IMR-90 (cell line): ENCODE measurements at regions not wholly inside any gene's neighbourhood (a gene's known extent, or its start where the extent isn't known, plus 50 kb on each side); places are given as distances from the start of the nearest gene placed in this dataset.
A peak's percentile ranks its signal among the peaks of the same experiment; 100 is the strongest.

Source experiments
- ATAC-seq: fragments of 200-7000 bp; cut with Tn5 transposase; 2 replicates; pipeline ENCODE4 v1.9.1; 2020; ENCODE audit warnings: low read depth, mild to moderate bottlenecking, moderate library complexity
- BruUV-seq: library from RNA; stranded (reverse); fragments of 400-500 nt; replicated peaks from 2 replicates; lab custom pipeline; 2021; lab: Mats Ljungman, UMichigan
- CTCF ChIA-PET: fragments of 300-600 bp; formaldehyde crosslinking; extraction: SDS; loops from one replicate; lab custom pipeline; 2021; ENCODE audit warnings: antibody characterized with exemption; lab: Yijun Ruan, JAX
- POLR2A ChIA-PET: fragments of 300-600 bp; sonication (Branson Sonifier 250); formaldehyde crosslinking; loops from one replicate; lab custom pipeline; 2022; ENCODE audit warnings: antibody characterized with exemption; ENCODE audit not compliant: unreplicated experiment; lab: Charles Lee
- DNase-seq: peaks from one replicate; pipeline ENCODE4 v3.0.0; 2013
- H2AFZ ChIP-seq: replicated peaks from 2 replicates; pipeline ENCODE3; 2013; ENCODE audit warnings: low read length, mild to moderate bottlenecking; ENCODE audit not compliant: poor library complexity
- H2AK5ac ChIP-seq: 2 replicates; pipeline ENCODE4 v1.6.1; 2013; ENCODE audit warnings: low read depth, low read length, inconsistent platforms
- H2AK9ac ChIP-seq: replicated peaks from 2 replicates; pipeline ENCODE3; 2013; ENCODE audit warnings: mild to moderate bottlenecking, low read depth, low read length, moderate library complexity; ENCODE audit not compliant: poor library complexity
- H2BK120ac ChIP-seq: 2 replicates; pipeline ENCODE4 v1.6.1; 2013; ENCODE audit warnings: low read depth, low read length, inconsistent platforms
- H2BK15ac ChIP-seq: 3 replicates; pipeline ENCODE4 v1.6.1; 2013; ENCODE audit warnings: low read depth, low read length, inconsistent platforms
- H2BK20ac ChIP-seq: 2 replicates; pipeline ENCODE4 v1.6.1; 2013; ENCODE audit warnings: low read depth, mild to moderate bottlenecking, inconsistent platforms, low read length, moderate library complexity
- H2BK5ac ChIP-seq: 2 replicates; pipeline ENCODE4 v1.6.1; 2013; ENCODE audit warnings: mild to moderate bottlenecking, low read depth, low read length, inconsistent platforms; ENCODE audit not compliant: poor library complexity, severe bottlenecking
- H3K14ac ChIP-seq: replicated peaks from 2 replicates; pipeline ENCODE4 v1.6.1; 2013; ENCODE audit warnings: low read depth, low read length, inconsistent platforms
- H3K18ac ChIP-seq: 2 replicates; pipeline ENCODE4 v1.6.1; 2013; ENCODE audit warnings: low read depth, low read length, control low read depth
- H3K23ac ChIP-seq: 2 replicates; pipeline ENCODE4 v1.6.1; 2013; ENCODE audit warnings: low read depth, low read length, inconsistent platforms
- H3K27ac ChIP-seq: 2 replicates; pipeline ENCODE4 v1.5.1; 2013; ENCODE audit warnings: mild to moderate bottlenecking, control low read depth, low read length; ENCODE audit not compliant: insufficient read depth
- H3K27me3 ChIP-seq: 2 replicates; pipeline ENCODE4 v1.6.1; 2013; ENCODE audit warnings: low read length; ENCODE audit not compliant: control insufficient read depth, insufficient read depth
- H3K36me3 ChIP-seq: 2 replicates; pipeline ENCODE4 v1.6.1; 2013; ENCODE audit warnings: low read length, mixed read lengths; ENCODE audit not compliant: control insufficient read depth, insufficient read depth
- H3K4ac ChIP-seq: 2 replicates; pipeline ENCODE4 v1.6.1; 2013; ENCODE audit warnings: low read depth, low read length, inconsistent platforms
- H3K4me1 ChIP-seq: 2 replicates; pipeline ENCODE4 v1.6.1; 2013; ENCODE audit warnings: low read length, mixed read lengths; ENCODE audit not compliant: control insufficient read depth, insufficient read depth
- H3K4me2 ChIP-seq: 2 replicates; pipeline ENCODE4 v1.6.1; 2013; ENCODE audit warnings: low read depth, mild to moderate bottlenecking, control low read depth, low read length, moderate library complexity
- H3K4me3 ChIP-seq: 2 replicates; pipeline ENCODE4 v1.5.1; 2013; ENCODE audit warnings: low read depth, mild to moderate bottlenecking, control low read depth, low read length, moderate library complexity; ENCODE audit not compliant: insufficient read depth
- H3K56ac ChIP-seq: 2 replicates; pipeline ENCODE4 v1.6.1; 2013; ENCODE audit warnings: low read length, inconsistent platforms; ENCODE audit not compliant: insufficient read depth; ENCODE audit errors: extremely low read depth
- H3K79me1 ChIP-seq, 2 experiments: 2 replicates each; pipeline ENCODE4 v1.6.1; 2013; ENCODE audit warnings: low read length in 2 of 2, inconsistent platforms in 1 of 2, low read depth in 1 of 2
- H3K9ac ChIP-seq: 2 replicates; pipeline ENCODE4 v1.6.1; 2013; ENCODE audit warnings: low read depth, low read length, control low read depth
- H3K9me1 ChIP-seq: 2 replicates; pipeline ENCODE4 v1.6.1; 2013; ENCODE audit warnings: low read length, inconsistent platforms; ENCODE audit not compliant: insufficient read depth
- H3K9me3 ChIP-seq: 2 replicates; pipeline ENCODE4 v1.6.1; 2013; ENCODE audit warnings: low read length; ENCODE audit not compliant: control insufficient read depth, insufficient read depth
- H4K20me1 ChIP-seq: 2 replicates; pipeline ENCODE4 v1.6.1; 2013; ENCODE audit warnings: low read length, inconsistent platforms; ENCODE audit not compliant: insufficient read depth
- H4K5ac ChIP-seq: 2 replicates; pipeline ENCODE4 v1.6.1; 2013; ENCODE audit warnings: mild to moderate bottlenecking, low read depth, low read length, control low read depth
- H4K8ac ChIP-seq, 2 experiments: 2 replicates each; pipeline ENCODE4 v1.6.1; 2013; ENCODE audit warnings: low read depth in 2 of 2, low read length in 2 of 2, control low read depth in 1 of 2, inconsistent platforms in 1 of 2
- H4K91ac ChIP-seq: 2 replicates; pipeline ENCODE4 v1.6.1; 2013; ENCODE audit warnings: low read depth, low read length, inconsistent platforms; ENCODE audit not compliant: insufficient read depth
- BHLHE40 ChIP-seq: fragments of 150-350 bp; IDR thresholded peaks from 2 replicates; pipeline ENCODE4 v1.6.1; 2016; ENCODE audit warnings: mild to moderate bottlenecking, low read depth, low read length
- MAZ ChIP-seq: IDR thresholded peaks from 2 replicates; pipeline ENCODE4 v1.6.1; 2012; ENCODE audit warnings: low read depth, mild to moderate bottlenecking, low read length, improper control_type of control experiment, moderate library complexity, borderline replicate concordance
- WGBS, 2 experiments: methylation state at CpG; one replicate each; pipeline versions ENCODE4 v1.1.5 to v1.1.7; 2013; ENCODE audit warnings: missing lambda C conversion rate in 2 of 2; ENCODE audit not compliant: insufficient read length in 1 of 2; ENCODE audit errors: extremely low coverage in 2 of 2; 5-methylcytosine and 5-hydroxymethylcytosine counted together
- dilution Hi-C: fragments of 300-500 bp; cut with HindIII; formaldehyde crosslinking; loops from one replicate; pipeline ENCODE4 v1.14.3; 2018; ENCODE audit warnings: low sequenced_read_pairs; ENCODE audit not compliant: unreplicated experiment
- in situ Hi-C: fragments of 300-500 bp; cut with MboI; formaldehyde crosslinking; loops from 3 replicates; pipeline ENCODE4 v1.14.3; 2019; ENCODE audit warnings: low sequenced_read_pairs, inconsistent platforms, mixed read lengths
- intact Hi-C: fragments of 100-400 bp; cut with micrococcal nuclease; formaldehyde crosslinking; loops from 2 replicates; pipeline ENCODE4 v1.10.0; 2022

- Histone ChIP-seq H2AFZ (peak overlapping the region; percentile 5), H3K27ac (no peak overlapping the region), H3K36me3 (no peaks in the 10 kb centered on the region), H4K20me1 (no peaks in the 10 kb centered on the region), H3K14ac (peak overlapping the region; percentile 6), H3K9me1 (no peaks in the 10 kb centered on the region), H4K8ac (peak overlapping the region in 1 of 2 experiments; percentile 40; a peak in 2 of 4 replicates), H4K91ac (peak overlapping the region; percentile 14; the same call in 1 of the 2 replicates), H3K23ac (no peak overlapping the region), H3K9ac (no peak overlapping the region), H2AK9ac (no peak overlapping the region), H3K9me3 (no peaks in the 10 kb centered on the region), H2BK5ac (no peak overlapping the region), H2BK15ac (0 out of 3 replicates have a peak overlapping the region, but pooled peaks have one; percentile 29), H3K4me3 (no peak overlapping the region), H2BK20ac (peak overlapping the region; percentile 73), H3K4ac (peak overlapping the region; percentile 11), H3K4me2 (no peak overlapping the region), H3K27me3 (no peaks in the 10 kb centered on the region), H3K56ac (no peak overlapping the region), H4K5ac (no peak overlapping the region), H2BK120ac (peak overlapping the region; percentile 59; the same call in 1 of the 2 replicates), H3K79me1 (no peaks in the 10 kb centered on the region), H2AK5ac (no peak overlapping the region), H3K4me1 (no peaks in the 10 kb centered on the region; the same call in 1 of the 2 replicates), H3K18ac (no peak overlapping the region)
- DNase-seq = peak; percentile 49
- no TSS peak for BruUV-seq
- 0% methylated on average over 1 of the region's 5 CpGs; no CpG with 5 or more reads in 1 of the 2 experiments for WGBS, 2 experiments
- ChIA-PET CTCF (no interaction called here), POLR2A (no interaction called here)
- intact Hi-C loops = no loop called here
- dilution Hi-C loops = no loop called here
- TF ChIP-seq BHLHE40 (no peak), MAZ (no peak)
- in situ Hi-C loops = no loop called here
- peak; percentile 37; the same call in 1 of the 2 replicates for ATAC-seq
These were observed 416.9 kb downstream of the PSAT1 start for GRCh38 chr9:78713614-78714405.
